H9 (cell line): ENCODE measurements at regions not wholly inside any gene's neighbourhood (a gene's known extent, or its start where the extent isn't known, plus 50 kb on each side); places are given as distances from the start of the nearest gene placed in this dataset.

ENCODE experiments used
- DNase-seq: peaks from one replicate; pipeline ENCODE4 v3.0.0-alpha.2; 2017
- H2AFZ ChIP-seq: one replicate; pipeline ENCODE4 v1.6.1; 2013; ENCODE audit warnings: mild to moderate bottlenecking, low read length, control low read depth, moderate library complexity
- H2AK5ac ChIP-seq: 2 replicates; pipeline ENCODE4 v1.6.1; 2013; ENCODE audit warnings: low read length, control low read depth, mixed read lengths; ENCODE audit not compliant: insufficient read length
- H2BK120ac ChIP-seq: one replicate; pipeline ENCODE4 v1.6.1; 2013; ENCODE audit warnings: low read depth, mild to moderate bottlenecking, low read length, control low read depth, inconsistent platforms; ENCODE audit not compliant: poor library complexity, severe bottlenecking
- H2BK12ac ChIP-seq: 2 replicates; pipeline ENCODE4 v1.6.1; 2013; ENCODE audit warnings: low read length, control low read depth, mixed read lengths, low read depth; ENCODE audit not compliant: insufficient read length
- H2BK15ac ChIP-seq: 2 replicates; pipeline ENCODE4 v1.6.1; 2013; ENCODE audit warnings: low read depth, low read length, control low read depth
- H2BK20ac ChIP-seq: one replicate; pipeline ENCODE4 v1.6.1; 2013; ENCODE audit warnings: low read depth, mild to moderate bottlenecking, low read length, control low read depth, inconsistent platforms; ENCODE audit not compliant: poor library complexity, severe bottlenecking
- H2BK5ac ChIP-seq: 2 replicates; pipeline ENCODE4 v1.6.1; 2013; ENCODE audit warnings: low read length, control low read depth, mixed read lengths; ENCODE audit not compliant: insufficient read length
- H3K14ac ChIP-seq: 2 replicates; pipeline ENCODE4 v1.6.1; 2013; ENCODE audit warnings: low read length, control low read depth; ENCODE audit not compliant: insufficient read depth
- H3K18ac ChIP-seq: 2 replicates; pipeline ENCODE4 v1.6.1; 2013; ENCODE audit warnings: low read depth, mild to moderate bottlenecking, mixed read lengths, low read length, control low read depth; ENCODE audit not compliant: insufficient read length
- H3K23ac ChIP-seq: 2 replicates; pipeline ENCODE4 v1.6.1; 2013; ENCODE audit warnings: low read length, control low read depth, mixed read lengths, low read depth; ENCODE audit not compliant: insufficient read length
- H3K23me2 ChIP-seq: 2 replicates; pipeline ENCODE4 v1.6.1; 2013; ENCODE audit warnings: low read depth, mild to moderate bottlenecking, mixed read lengths, low read length, control low read depth; ENCODE audit not compliant: insufficient read length, poor library complexity, severe bottlenecking
- H3K27ac ChIP-seq: 2 replicates; pipeline ENCODE4 v1.5.1; 2013; ENCODE audit warnings: low read length, control low read depth, mixed read lengths, low read depth; ENCODE audit not compliant: insufficient read length
- H3K27me3 ChIP-seq: 2 replicates; pipeline ENCODE4 v1.6.1; 2013; ENCODE audit warnings: low read length, control low read depth, inconsistent platforms; ENCODE audit not compliant: insufficient read depth
- H3K4ac ChIP-seq: 2 replicates; pipeline ENCODE4 v1.6.1; 2013; ENCODE audit warnings: low read depth, mild to moderate bottlenecking, control low read depth, inconsistent platforms, low read length, moderate library complexity
- H3K4me1 ChIP-seq: 2 replicates; pipeline ENCODE4 v1.6.1; 2013; ENCODE audit warnings: low read length, control low read depth, inconsistent platforms; ENCODE audit not compliant: insufficient read depth
- H3K4me2 ChIP-seq: 2 replicates; pipeline ENCODE4 v1.6.1; 2013; ENCODE audit warnings: low read length, control low read depth, mixed read lengths; ENCODE audit not compliant: insufficient read length, insufficient read depth
- H3K56ac ChIP-seq: 2 replicates; pipeline ENCODE4 v1.6.1; 2013; ENCODE audit warnings: low read depth, mild to moderate bottlenecking, mixed read lengths, low read length, control low read depth; ENCODE audit not compliant: insufficient read length
- H3K79me1 ChIP-seq: 2 replicates; pipeline ENCODE4 v1.6.1; 2013; ENCODE audit warnings: low read depth, mild to moderate bottlenecking, moderate library complexity, low read length, control low read depth, inconsistent platforms; ENCODE audit not compliant: insufficient read depth, poor library complexity, severe bottlenecking
- H3K79me2 ChIP-seq: 2 replicates; pipeline ENCODE4 v1.6.1; 2013; ENCODE audit warnings: low read length, control low read depth, inconsistent platforms; ENCODE audit not compliant: insufficient read depth
- H3K9ac ChIP-seq: 2 replicates; pipeline ENCODE4 v1.6.1; 2013; ENCODE audit warnings: low read length, control low read depth, mixed read lengths; ENCODE audit not compliant: insufficient read length; ENCODE audit errors: extremely low read depth
- H3K9me3 ChIP-seq: one replicate; pipeline ENCODE4 v1.6.1; 2013; ENCODE audit warnings: low read depth, low read length, inconsistent platforms; ENCODE audit not compliant: control insufficient read depth
- H3T11ph ChIP-seq: one replicate; pipeline ENCODE4 v1.6.1; 2013; ENCODE audit warnings: mild to moderate bottlenecking, low read length, control low read depth, inconsistent platforms
- H4K20me1 ChIP-seq: one replicate; pipeline ENCODE4 v1.6.1; 2013; ENCODE audit not compliant: control insufficient read depth, insufficient read length, insufficient read depth
- H4K5ac ChIP-seq: 2 replicates; pipeline ENCODE4 v1.6.1; 2013; ENCODE audit warnings: low read depth, mild to moderate bottlenecking, mixed read lengths, low read length, control low read depth; ENCODE audit not compliant: insufficient read length
- H4K8ac ChIP-seq: replicated peaks from 2 replicates; pipeline ENCODE4 v1.6.1; 2013; ENCODE audit warnings: low read length, control low read depth, mixed read lengths, low read depth; ENCODE audit not compliant: insufficient read length
- H4K91ac ChIP-seq: 2 replicates; pipeline ENCODE4 v1.6.1; 2013; ENCODE audit warnings: low read depth, mild to moderate bottlenecking, moderate library complexity, mixed read lengths, low read length, control low read depth; ENCODE audit not compliant: insufficient read length
- H3K27ac Mint-ChIP-seq, 3 experiments: 2 replicates in 2 of 3; 3 replicates in 1 of 3; pipeline ENCODE4 v1.8.0; 2020 to 2021; ENCODE audit warnings: mixed read lengths in 3 of 3, mild to moderate bottlenecking in 1 of 3, moderate library complexity in 1 of 3
- H3K27me3 Mint-ChIP-seq: 2 replicates; pipeline ENCODE4 v1.8.0; 2021; ENCODE audit warnings: low read depth, mild to moderate bottlenecking, moderate library complexity, mixed read lengths
- H3K36me3 Mint-ChIP-seq, 3 experiments: 2 replicates in 2 of 3; 3 replicates in 1 of 3; pipeline ENCODE4 v1.8.0; 2020 to 2021; ENCODE audit warnings: low read depth in 3 of 3, mixed read lengths in 3 of 3; ENCODE audit not compliant: insufficient read depth in 1 of 3
- H3K4me1 Mint-ChIP-seq, 2 experiments: 2 replicates each; pipeline ENCODE4 v1.8.0; 2020; ENCODE audit warnings: mixed read lengths in 2 of 2
- H3K4me3 Mint-ChIP-seq, 2 experiments: 2 replicates in 1 of 2; 3 replicates in 1 of 2; pipeline ENCODE4 v1.8.0; 2020 to 2021; ENCODE audit warnings: mild to moderate bottlenecking in 2 of 2, mixed read lengths in 2 of 2, moderate library complexity in 1 of 2
- H3K9me3 Mint-ChIP-seq, 2 experiments: 2 replicates in 1 of 2; 3 replicates in 1 of 2; pipeline ENCODE4 v1.8.0; 2020; ENCODE audit warnings: mild to moderate bottlenecking in 2 of 2, mixed read lengths in 2 of 2, moderate library complexity in 1 of 2
- CTCF ChIP-seq: fragments of 200-600 bp; sonication (generic); conservative IDR thresholded peaks from 3 replicates; pipeline ENCODE4 v1.8.0; 2021; ENCODE audit warnings: antibody characterized with exemption, mild to moderate bottlenecking
- WGBS: extraction: QIAGEN DNeasy Blood & Tissue Kit; methylation state at CpG from one replicate; pipeline ENCODE4 v1.1.7; 2013; ENCODE audit warnings: missing lambda C conversion rate, low lambda C conversion rate, mixed read lengths; ENCODE audit not compliant: insufficient read length; ENCODE audit errors: extremely low coverage; 5-methylcytosine and 5-hydroxymethylcytosine counted together

- H2BK12ac ChIP-seq = no peak overlapping the region
- H4K91ac ChIP-seq = no peak overlapping the region
- no peaks in the 10 kb centered on the region for H3K79me1 ChIP-seq
- no peaks in the 10 kb centered on the region for H3K9me3 ChIP-seq
- H3K56ac ChIP-seq = no peak overlapping the region
- H3K27me3 Mint-ChIP-seq = peaks cover 6% of the 10 kb centered on the region
- no peak overlapping the region for H3K9ac ChIP-seq
- H4K20me1 ChIP-seq = no peaks in the 10 kb centered on the region
- no peak overlapping the region for H3K4me3 Mint-ChIP-seq
- no peaks in the 10 kb centered on the region for H3K23me2 ChIP-seq
- H2BK15ac ChIP-seq = no peak overlapping the region
- no peak overlapping the region for H2BK120ac ChIP-seq
- peaks cover 3% of the 10 kb centered on the region; the same call in 1 of the 2 replicates for H3K4me1 ChIP-seq
- no peaks in the 10 kb centered on the region for H3K36me3 Mint-ChIP-seq
- no peak overlapping the region for H3K27ac Mint-ChIP-seq
- peaks cover 28 to 32% of the 10 kb centered on the region in 2 experiments for H3K4me1 Mint-ChIP-seq
- no peak overlapping the region for H3K23ac ChIP-seq
- TF ChIP-seq CTCF = no peak
- H4K5ac ChIP-seq = no peak overlapping the region
- no peak overlapping the region for H2AFZ ChIP-seq
- no peak overlapping the region for H3K4ac ChIP-seq
- H3K27ac ChIP-seq = no peak overlapping the region
- no peaks in the 10 kb centered on the region for H3K9me3 Mint-ChIP-seq
- H2BK5ac ChIP-seq = no peak overlapping the region
- no peak overlapping the region for H3K18ac ChIP-seq
- no peaks in the 10 kb centered on the region for H3K79me2 ChIP-seq
- no peak overlapping the region for H3K4me2 ChIP-seq
- no peak overlapping the region for H2AK5ac ChIP-seq
- DNase-seq = no peak
- H4K8ac ChIP-seq = no peak overlapping the region
- no CpG with 5 or more reads among the region's 1 CpG for WGBS
- no peak overlapping the region for H3K14ac ChIP-seq
- no peak overlapping the region for H3T11ph ChIP-seq
- H2BK20ac ChIP-seq = no peak overlapping the region
- no peaks in the 10 kb centered on the region for H3K27me3 ChIP-seq
Observed at GRCh38 chr5:54872810-54873209, 112.6 kb downstream of the ESM1 start.
